A673 (cell line): ENCODE measurements at regions not wholly inside any gene's neighbourhood (a gene's known extent, or its start where the extent isn't known, plus 50 kb on each side); places are given as distances from the start of the nearest gene placed in this dataset.

Experiments used
- EZH2 ChIP-seq: fragments of 200-600 bp; sonication (generic); IDR thresholded peaks from 2 replicates; pipeline ENCODE4 v1.6.1; 2017; ENCODE audit warnings: borderline replicate concordance, low read depth, mild to moderate bottlenecking, mixed read lengths, antibody characterized with exemption, low read length; ENCODE audit not compliant: poor library complexity, severe bottlenecking
- TF ChIP-seq, protein P1 (sequence below): fragments of 300-800, 200-600 bp; sonication (generic); conservative IDR thresholded peaks from 2 replicates; pipeline ENCODE4 v1.5.1; 2017; ENCODE audit warnings: low read depth, mild to moderate bottlenecking, antibody characterized with exemption, low read length, moderate library complexity, mixed read lengths

GRCh38 chrX:22536746-22537304 lies 264.1 kb downstream of the CBLL2 start:
- TF ChIP-seq, protein P1, sequence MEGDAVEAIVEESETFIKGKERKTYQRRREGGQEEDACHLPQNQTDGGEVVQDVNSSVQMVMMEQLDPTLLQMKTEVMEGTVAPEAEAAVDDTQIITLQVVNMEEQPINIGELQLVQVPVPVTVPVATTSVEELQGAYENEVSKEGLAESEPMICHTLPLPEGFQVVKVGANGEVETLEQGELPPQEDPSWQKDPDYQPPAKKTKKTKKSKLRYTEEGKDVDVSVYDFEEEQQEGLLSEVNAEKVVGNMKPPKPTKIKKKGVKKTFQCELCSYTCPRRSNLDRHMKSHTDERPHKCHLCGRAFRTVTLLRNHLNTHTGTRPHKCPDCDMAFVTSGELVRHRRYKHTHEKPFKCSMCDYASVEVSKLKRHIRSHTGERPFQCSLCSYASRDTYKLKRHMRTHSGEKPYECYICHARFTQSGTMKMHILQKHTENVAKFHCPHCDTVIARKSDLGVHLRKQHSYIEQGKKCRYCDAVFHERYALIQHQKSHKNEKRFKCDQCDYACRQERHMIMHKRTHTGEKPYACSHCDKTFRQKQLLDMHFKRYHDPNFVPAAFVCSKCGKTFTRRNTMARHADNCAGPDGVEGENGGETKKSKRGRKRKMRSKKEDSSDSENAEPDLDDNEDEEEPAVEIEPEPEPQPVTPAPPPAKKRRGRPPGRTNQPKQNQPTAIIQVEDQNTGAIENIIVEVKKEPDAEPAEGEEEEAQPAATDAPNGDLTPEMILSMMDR = no peak
- no peak for TF ChIP-seq EZH2
